ENCODE measurements at regions not wholly inside any gene's neighbourhood (a gene's known extent, or its start where the extent isn't known, plus 50 kb on each side); places are given as distances from the start of the nearest gene placed in this dataset.

GRCh38 chr5:114957384-114957783 lies 212.3 kb downstream of the TRIM36 start:
- TF ChIP-seq CTCF (IDR thresholded peaks at IDR 0.05 in 8 of 11, conservative IDR thresholded peaks at IDR 0.05 in 3 of 11) (no peak), POLR2AphosphoS5 (IDR thresholded peaks at IDR 0.05) (no peak)
